ENCODE measurements at regions not wholly inside any gene's neighbourhood (a gene's known extent, or its start where the extent isn't known, plus 50 kb on each side); places are given as distances from the start of the nearest gene placed in this dataset.

DNA sequence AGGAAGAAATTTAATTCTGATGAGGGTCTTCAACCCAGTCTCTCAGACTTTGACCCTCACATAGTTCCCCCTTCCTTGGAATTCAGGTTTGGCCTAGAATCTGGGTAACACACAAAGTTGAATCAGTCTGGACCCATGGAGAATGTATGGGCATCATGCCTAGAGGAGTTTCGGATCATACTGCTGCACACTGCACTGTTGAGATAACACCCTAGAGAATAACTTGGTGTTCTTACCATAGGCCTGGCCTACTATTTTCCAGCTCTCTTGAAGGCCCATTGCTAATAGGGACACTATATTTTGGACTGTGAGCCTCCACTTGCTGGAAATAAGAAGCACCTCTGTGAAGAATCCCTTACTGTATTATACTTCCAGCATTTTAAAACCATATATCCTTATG lies 413.5 kb downstream of the PLK2 start:
- Histone ChIP-seq H3K36me3 (replicated peaks in 1 of 2; ENCODE audit: control insufficient read depth in 2 of 2, insufficient read depth in 2 of 2, low read length in 2 of 2) (no peaks in the 10 kb centered on the region), H3K23ac (ENCODE audit: low read depth, low read length, poor library complexity) (no peak overlapping the region), H3K18ac (ENCODE audit: low read length) (no peak overlapping the region), H2BK15ac (ENCODE audit: low read length) (no peak overlapping the region), H3K27ac (replicated peaks; ENCODE audit: low read length) (no peak overlapping the region), H3K4me3 (ENCODE audit: low read length in 2 of 2) (no peak overlapping the region), H4K8ac (ENCODE audit: low read depth, low read length) (no peak overlapping the region), H3K4me2 (ENCODE audit: insufficient read depth, low read length, poor library complexity, severe bottlenecking) (no peak overlapping the region), H2AFZ (ENCODE audit: low read length) (no peak overlapping the region), H2BK120ac (ENCODE audit: low read depth, low read length) (no peak overlapping the region), H2BK12ac (ENCODE audit: low read length) (no peak overlapping the region), H2AK5ac (ENCODE audit: low read depth, low read length) (no peak overlapping the region), H2BK5ac (ENCODE audit: low read length) (no peak overlapping the region), H3K27me3 (ENCODE audit: control insufficient read depth in 3 of 3, insufficient read depth in 3 of 3, low read depth in 1 of 3, low read length in 3 of 3) (no peaks in the 10 kb centered on the region), H3K79me1 (ENCODE audit: low read depth, low read length) (peaks cover 2% of the 10 kb centered on the region), H3K4me1 (ENCODE audit: control insufficient read depth in 2 of 2, insufficient read depth in 1 of 2, low read depth in 1 of 2, low read length in 2 of 2) (no peaks in the 10 kb centered on the region), H3K4ac (ENCODE audit: low read length) (no peak overlapping the region), H4K91ac (ENCODE audit: low read depth, low read length, poor library complexity) (no peak overlapping the region), H3K9ac (ENCODE audit: low read depth, low read length, poor library complexity) (no peak overlapping the region), H3K14ac (ENCODE audit: low read length) (no peak overlapping the region), H3K9me3 (replicated peaks in 1 of 2; ENCODE audit: control insufficient read depth in 2 of 2, insufficient read depth in 1 of 2, low read depth in 1 of 2, low read length in 2 of 2) (no peaks in the 10 kb centered on the region)
- DNase-seq (ENCODE audit: low spot score): no peak
- WGBS, 2 donors (ENCODE audit: extremely low coverage in 2 of 2, insufficient read length in 2 of 2, insufficient replicate concordance in 1 of 2): no CpG with 5 or more reads among the region's 1 CpG

DNA sequence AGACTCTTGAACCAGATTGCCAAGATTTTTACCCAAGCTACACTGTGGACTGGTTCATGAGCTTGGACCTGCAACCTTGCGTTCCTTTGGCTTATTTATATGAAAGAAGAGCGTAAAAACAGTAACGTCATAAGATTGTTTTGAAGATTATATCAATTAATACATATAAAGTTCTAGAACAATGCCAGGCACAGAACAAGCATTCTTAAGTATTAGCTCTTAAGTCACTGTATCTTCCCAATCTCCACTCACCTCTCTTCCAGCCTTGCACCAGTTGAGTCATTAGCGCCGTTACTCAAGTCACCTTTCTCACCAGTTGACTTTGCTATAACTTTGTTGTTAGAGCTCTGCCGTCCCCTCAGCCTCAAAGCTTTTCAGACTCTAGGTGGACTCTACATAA lies 415.7 kb downstream of the PLK2 start:
- Histone ChIP-seq H2BK120ac (ENCODE audit: low read depth, low read length) (no peak overlapping the region), H3K9ac (ENCODE audit: low read depth, low read length, poor library complexity) (no peak overlapping the region), H4K8ac (ENCODE audit: low read depth, low read length) (no peak overlapping the region), H3K23ac (ENCODE audit: low read depth, low read length, poor library complexity) (no peak overlapping the region), H2BK5ac (ENCODE audit: low read length) (no peak overlapping the region), H2AK5ac (ENCODE audit: low read depth, low read length) (no peak overlapping the region), H3K36me3 (replicated peaks in 1 of 2; ENCODE audit: control insufficient read depth in 2 of 2, insufficient read depth in 2 of 2, low read length in 2 of 2) (no peaks in the 10 kb centered on the region), H4K91ac (ENCODE audit: low read depth, low read length, poor library complexity) (no peak overlapping the region), H3K27ac (replicated peaks; ENCODE audit: low read length) (no peak overlapping the region), H2AFZ (ENCODE audit: low read length) (no peak overlapping the region), H3K4me1 (ENCODE audit: control insufficient read depth in 2 of 2, insufficient read depth in 1 of 2, low read depth in 1 of 2, low read length in 2 of 2) (no peaks in the 10 kb centered on the region), H3K4ac (ENCODE audit: low read length) (no peak overlapping the region), H3K4me2 (ENCODE audit: insufficient read depth, low read length, poor library complexity, severe bottlenecking) (no peak overlapping the region), H3K4me3 (ENCODE audit: low read length in 2 of 2) (no peak overlapping the region), H3K14ac (ENCODE audit: low read length) (no peak overlapping the region), H2BK12ac (ENCODE audit: low read length) (no peak overlapping the region), H3K27me3 (ENCODE audit: control insufficient read depth in 3 of 3, insufficient read depth in 3 of 3, low read depth in 1 of 3, low read length in 3 of 3) (no peaks in the 10 kb centered on the region), H2BK15ac (ENCODE audit: low read length) (no peak overlapping the region), H3K18ac (ENCODE audit: low read length) (no peak overlapping the region), H3K79me1 (ENCODE audit: low read depth, low read length) (peaks cover 2% of the 10 kb centered on the region), H3K9me3 (replicated peaks in 1 of 2; ENCODE audit: control insufficient read depth in 2 of 2, insufficient read depth in 1 of 2, low read depth in 1 of 2, low read length in 2 of 2) (no peaks in the 10 kb centered on the region)
- DNase-seq (ENCODE audit: low spot score): no peak
- WGBS, 2 donors (ENCODE audit: extremely low coverage in 2 of 2, insufficient read length in 2 of 2, insufficient replicate concordance in 1 of 2): no CpG with 5 or more reads among the region's 6 CpGs

DNA sequence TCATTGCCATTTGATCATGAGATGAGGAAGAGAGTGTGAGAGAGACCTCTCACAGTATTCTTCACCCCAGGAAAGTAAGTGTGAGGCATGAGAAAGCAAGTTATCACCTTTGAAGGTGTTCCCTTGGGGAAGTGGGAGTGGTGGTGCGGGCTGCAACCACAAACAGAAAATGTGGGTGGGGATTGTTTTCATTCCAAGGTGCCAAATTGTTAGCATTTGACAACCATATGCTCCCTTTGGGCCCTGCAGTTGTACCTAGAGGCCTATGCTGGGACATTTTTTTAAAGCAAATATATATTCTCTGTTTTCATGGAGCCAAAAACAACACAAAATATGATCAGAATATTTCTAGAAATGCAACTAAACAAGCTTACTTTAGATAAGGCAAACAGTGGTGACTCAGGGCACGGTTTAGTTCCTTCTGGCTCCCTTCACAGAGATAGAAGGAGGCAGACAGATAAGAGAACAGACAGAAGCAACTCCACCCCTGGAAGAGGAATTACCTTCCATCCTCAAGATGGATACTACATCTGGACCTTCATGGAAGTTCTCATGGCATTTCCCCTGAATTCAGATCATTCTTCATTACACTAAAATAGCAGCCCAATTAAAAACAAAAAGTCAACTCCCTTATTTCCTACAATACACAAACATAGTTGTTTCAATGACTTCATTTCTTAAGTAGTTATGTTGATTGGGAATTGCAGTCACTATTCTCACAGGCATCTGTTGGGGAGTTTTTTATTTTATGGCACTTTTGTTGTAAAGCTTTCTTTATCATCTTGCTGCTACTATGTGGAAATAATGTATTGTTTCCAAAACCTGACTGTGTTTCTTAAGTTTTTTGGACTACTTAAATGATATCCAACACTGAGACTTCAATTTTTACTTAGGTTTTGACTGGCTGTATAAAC lies 416.6 kb downstream of the PLK2 start:
- Histone ChIP-seq H2BK15ac (ENCODE audit: low read length) (no peak overlapping the region), H3K27ac (replicated peaks; ENCODE audit: low read length) (no peak overlapping the region), H3K18ac (ENCODE audit: low read length) (no peak overlapping the region), H2AFZ (ENCODE audit: low read length) (no peak overlapping the region), H3K9ac (ENCODE audit: low read depth, low read length, poor library complexity) (no peak overlapping the region), H4K91ac (ENCODE audit: low read depth, low read length, poor library complexity) (no peak overlapping the region), H3K23ac (ENCODE audit: low read depth, low read length, poor library complexity) (no peak overlapping the region), H3K4me2 (ENCODE audit: insufficient read depth, low read length, poor library complexity, severe bottlenecking) (no peak overlapping the region), H2BK12ac (ENCODE audit: low read length) (no peak overlapping the region), H3K79me1 (ENCODE audit: low read depth, low read length) (peaks cover 2% of the 10 kb centered on the region), H3K4me1 (ENCODE audit: control insufficient read depth in 2 of 2, insufficient read depth in 1 of 2, low read depth in 1 of 2, low read length in 2 of 2) (no peaks in the 10 kb centered on the region), H3K36me3 (replicated peaks in 1 of 2; ENCODE audit: control insufficient read depth in 2 of 2, insufficient read depth in 2 of 2, low read length in 2 of 2) (no peaks in the 10 kb centered on the region), H2BK120ac (ENCODE audit: low read depth, low read length) (no peak overlapping the region), H2BK5ac (ENCODE audit: low read length) (no peak overlapping the region), H3K9me3 (replicated peaks in 1 of 2; ENCODE audit: control insufficient read depth in 2 of 2, insufficient read depth in 1 of 2, low read depth in 1 of 2, low read length in 2 of 2) (no peaks in the 10 kb centered on the region), H3K27me3 (ENCODE audit: control insufficient read depth in 3 of 3, insufficient read depth in 3 of 3, low read depth in 1 of 3, low read length in 3 of 3) (no peaks in the 10 kb centered on the region), H4K8ac (ENCODE audit: low read depth, low read length) (no peak overlapping the region), H2AK5ac (ENCODE audit: low read depth, low read length) (no peak overlapping the region), H3K4me3 (ENCODE audit: low read length in 2 of 2) (no peak overlapping the region), H3K14ac (ENCODE audit: low read length) (no peak overlapping the region), H3K4ac (ENCODE audit: low read length) (no peak overlapping the region)
- WGBS, 2 donors (ENCODE audit: extremely low coverage in 2 of 2, insufficient read length in 2 of 2, insufficient replicate concordance in 1 of 2): no CpG with 5 or more reads among the region's 2 CpGs
- no peak for DNase-seq (ENCODE audit: low spot score)

DNA sequence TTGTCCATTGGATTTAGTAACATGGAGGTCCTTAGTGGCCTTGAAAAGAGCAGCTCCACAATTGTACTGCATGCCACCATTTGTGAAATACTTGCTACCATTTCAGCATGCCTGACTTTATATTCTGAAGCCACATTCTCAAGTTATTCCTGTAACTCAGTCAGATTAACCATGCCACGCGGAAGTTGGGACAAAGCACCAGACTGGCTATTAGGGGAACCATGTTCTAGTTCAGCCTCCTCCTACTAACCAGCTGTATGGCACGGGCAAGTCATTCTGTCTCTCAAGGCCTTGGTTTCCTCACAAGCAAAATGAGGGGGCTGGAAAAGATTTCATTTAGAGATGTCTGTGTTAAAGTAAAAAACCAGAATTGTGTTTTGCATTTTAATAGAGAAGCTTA lies 418.0 kb downstream of the PLK2 start:
- no peak overlapping the region for H2BK12ac ChIP-seq (ENCODE audit: low read length)
- no peak overlapping the region for H3K27ac ChIP-seq (replicated peaks; ENCODE audit: low read length)
- H3K4ac ChIP-seq (ENCODE audit: low read length): no peak overlapping the region
- no peaks in the 10 kb centered on the region for H3K36me3 ChIP-seq (replicated peaks in 1 of 2; ENCODE audit: control insufficient read depth in 2 of 2, insufficient read depth in 2 of 2, low read length in 2 of 2)
- no peaks in the 10 kb centered on the region for H3K9me3 ChIP-seq (replicated peaks in 1 of 2; ENCODE audit: control insufficient read depth in 2 of 2, insufficient read depth in 1 of 2, low read depth in 1 of 2, low read length in 2 of 2)
- no peak overlapping the region for H2BK5ac ChIP-seq (ENCODE audit: low read length)
- no peak overlapping the region for H4K91ac ChIP-seq (ENCODE audit: low read depth, low read length, poor library complexity)
- H2AK5ac ChIP-seq (ENCODE audit: low read depth, low read length): no peak overlapping the region
- H3K4me3 ChIP-seq (ENCODE audit: low read length in 2 of 2): no peak overlapping the region
- H3K27me3 ChIP-seq (ENCODE audit: control insufficient read depth in 3 of 3, insufficient read depth in 3 of 3, low read depth in 1 of 3, low read length in 3 of 3): no peaks in the 10 kb centered on the region
- no peak overlapping the region for H3K9ac ChIP-seq (ENCODE audit: low read depth, low read length, poor library complexity)
- no peak overlapping the region for H3K4me2 ChIP-seq (ENCODE audit: insufficient read depth, low read length, poor library complexity, severe bottlenecking)
- H2BK15ac ChIP-seq (ENCODE audit: low read length): no peak overlapping the region
- H3K79me1 ChIP-seq (ENCODE audit: low read depth, low read length): peaks cover 2% of the 10 kb centered on the region
- no peak for DNase-seq (ENCODE audit: low spot score)
- H3K4me1 ChIP-seq (ENCODE audit: control insufficient read depth in 2 of 2, insufficient read depth in 1 of 2, low read depth in 1 of 2, low read length in 2 of 2): no peaks in the 10 kb centered on the region
- WGBS, 2 donors (ENCODE audit: extremely low coverage in 2 of 2, insufficient read length in 2 of 2, insufficient replicate concordance in 1 of 2): no CpG with 5 or more reads among the region's 3 CpGs
- no peak overlapping the region for H2BK120ac ChIP-seq (ENCODE audit: low read depth, low read length)
- H4K8ac ChIP-seq (ENCODE audit: low read depth, low read length): no peak overlapping the region
- H2AFZ ChIP-seq (ENCODE audit: low read length): no peak overlapping the region
- no peak overlapping the region for H3K14ac ChIP-seq (ENCODE audit: low read length)
- H3K18ac ChIP-seq (ENCODE audit: low read length): no peak overlapping the region
- H3K23ac ChIP-seq (ENCODE audit: low read depth, low read length, poor library complexity): no peak overlapping the region

Data from neuronal stem cell (in vitro differentiated cells).